Activated effector memory CD4-positive, alpha-beta T cell treated with anti-CD3 and anti-CD28 coated beads, Interleukin-2, amount 50 U/mL, for 16 hours (primary cell): ENCODE measurements at regions not wholly inside any gene's neighbourhood (a gene's known extent, or its start where the extent isn't known, plus 50 kb on each side); places are given as distances from the start of the nearest gene placed in this dataset.

ENCODE experiments used
- DNase-seq: peaks from one replicate; pipeline ENCODE4 v3.0.0-alpha.2; 2020

- DNase-seq = no peak
Observed at GRCh38 chr18:24629921-24630320, 169.5 kb downstream of the HRH4 start.

GRCh38 chr18:24630346-24630880 is 170.0 kb downstream of the HRH4 start:
- no peak for DNase-seq

- DNase-seq = no peak
Observed at GRCh38 chr18:24631243-24632025, 171.0 kb downstream of the HRH4 start.

GRCh38 chr18:24632158-24632988 is 171.9 kb downstream of the HRH4 start:
- no peak for DNase-seq

- no peak for DNase-seq
Observed at GRCh38 chr18:24633121-24633520, 172.7 kb downstream of the HRH4 start.

GRCh38 chr18:24649571-24649970 is 189.1 kb downstream of the HRH4 start:
- no peak for DNase-seq

- DNase-seq = no peak
Observed at GRCh38 chr18:24651434-24651833, 191.0 kb downstream of the HRH4 start.

- no peak for DNase-seq
Observed at GRCh38 chr18:24656050-24656449, 195.6 kb downstream of the HRH4 start.

GRCh38 chr18:24656551-24657443 is 196.4 kb downstream of the HRH4 start:
- no peak for DNase-seq

GRCh38 chr18:24657444-24657842 is 197.0 kb downstream of the HRH4 start:
- DNase-seq = no peak

- DNase-seq = no peak
Observed at GRCh38 chr18:24658302-24658701, 197.9 kb downstream of the HRH4 start.

- peak; percentile 67 for DNase-seq
Observed at GRCh38 chr18:24659827-24660720, 199.6 kb downstream of the HRH4 start.

- no peak for DNase-seq
Observed at GRCh38 chr18:24660956-24661355, 200.5 kb downstream of the HRH4 start.

GRCh38 chr18:24662412-24662821 is 202.0 kb downstream of the HRH4 start:
- DNase-seq = no peak

- no peak for DNase-seq
Observed at GRCh38 chr18:24663026-24663425, 202.6 kb downstream of the HRH4 start.

- DNase-seq = no peak
Observed at GRCh38 chr18:24669015-24669414, 208.6 kb downstream of the HRH4 start.

GRCh38 chr18:24669502-24669901 is 209.1 kb downstream of the HRH4 start:
- no peak for DNase-seq

- DNase-seq = no peak
Observed at GRCh38 chr18:24672165-24672941, 211.9 kb downstream of the HRH4 start.

- no peak for DNase-seq
Observed at GRCh38 chr18:24674200-24674599, 213.8 kb downstream of the HRH4 start.

GRCh38 chr18:24674605-24675004 is 214.2 kb downstream of the HRH4 start:
- no peak for DNase-seq

GRCh38 chr18:24677011-24677410 is 216.6 kb downstream of the HRH4 start:
- DNase-seq = no peak
